ENCODE measurements at regions not wholly inside any gene's neighbourhood (a gene's known extent, or its start where the extent isn't known, plus 50 kb on each side); places are given as distances from the start of the nearest gene placed in this dataset.

GRCh38 chr15:31241888-31242522 lies 84.6 kb upstream of the KLF13 start:
- BruUV-seq (replicated peaks): no TSS peak

GRCh38 chr15:31243895-31244294 lies 82.7 kb upstream of the KLF13 start:
- Histone ChIP-seq H3K9me3 (ENCODE audit: control insufficient read depth, insufficient read depth, low read depth, low read length) (no peaks in the 10 kb centered on the region), H3K27me3 (ENCODE audit: control insufficient read depth, insufficient read depth, low read length) (no peaks in the 10 kb centered on the region), H3K36me3 (ENCODE audit: control insufficient read depth, insufficient read depth, low read length) (no peaks in the 10 kb centered on the region), H3K4me1 (ENCODE audit: control insufficient read depth, insufficient read depth, low read length) (no peaks in the 10 kb centered on the region), H3K27ac (ENCODE audit: low read length) (no peak overlapping the region), H3K4me3 (ENCODE audit: low read depth in 2 of 2, low read length in 2 of 2) (no peak overlapping the region)
- intact Hi-C loops (cut with micrococcal nuclease; ENCODE audit: unreplicated experiment): no loop called here
- ChIA-PET CTCF (no interaction called here), POLR2A (no interaction called here)
- in situ Hi-C loops (cut with HindIII; ENCODE audit: low pct_unique_long_range_greater_than_20kb, low sequenced_read_pairs): no loop called here
- no peak for ATAC-seq
- no peak for DNase-seq (ENCODE audit: low read depth, low spot score)
- no TSS peak for BruUV-seq (replicated peaks)
- TF ChIP-seq POLR2AphosphoS5 (IDR thresholded peaks at IDR 0.05; ENCODE audit: low read depth, low read length) (no peak), SIN3A (IDR thresholded peaks at IDR 0.05; ENCODE audit: borderline replicate concordance, insufficient read depth, low read depth, low read length) (no peak), TCF7L2 (IDR thresholded peaks at IDR 0.05; ENCODE audit: low read depth, low read length) (no peak), REST (IDR thresholded peaks at IDR 0.05; ENCODE audit: insufficient read depth in 1 of 2, low read depth in 2 of 2, low read length in 1 of 2) (no peak), CTCF (IDR thresholded peaks at IDR 0.05) (no peak)

More at GRCh38 chr15:31241888-31242522, 84.6 kb upstream of the KLF13 start:
- no peak overlapping the region for H3K4me3 ChIP-seq (ENCODE audit: low read depth in 2 of 2, low read length in 2 of 2)
- in situ Hi-C loops (cut with HindIII; ENCODE audit: low pct_unique_long_range_greater_than_20kb, low sequenced_read_pairs) (no loop called here), intact Hi-C loops (cut with micrococcal nuclease; ENCODE audit: unreplicated experiment) (no loop called here)
- ATAC-seq: no peak
- no peaks in the 10 kb centered on the region for H3K4me1 ChIP-seq (ENCODE audit: control insufficient read depth, insufficient read depth, low read length)
- no peak overlapping the region for H3K27ac ChIP-seq (ENCODE audit: low read length)
- H3K27me3 ChIP-seq (ENCODE audit: control insufficient read depth, insufficient read depth, low read length): no peaks in the 10 kb centered on the region
- H3K9me3 ChIP-seq (ENCODE audit: control insufficient read depth, insufficient read depth, low read depth, low read length): no peaks in the 10 kb centered on the region
- DNase-seq (ENCODE audit: low read depth, low spot score): no peak
- TF ChIP-seq POLR2AphosphoS5 (IDR thresholded peaks at IDR 0.05; ENCODE audit: low read depth, low read length) (no peak), CTCF (IDR thresholded peaks at IDR 0.05) (no peak), TCF7L2 (IDR thresholded peaks at IDR 0.05; ENCODE audit: low read depth, low read length) (no peak), REST (IDR thresholded peaks at IDR 0.05; ENCODE audit: insufficient read depth in 1 of 2, low read depth in 2 of 2, low read length in 1 of 2) (no peak), SIN3A (IDR thresholded peaks at IDR 0.05; ENCODE audit: borderline replicate concordance, insufficient read depth, low read depth, low read length) (no peak)
- ChIA-PET CTCF (no interaction called here), POLR2A (no interaction called here)
- no peaks in the 10 kb centered on the region for H3K36me3 ChIP-seq (ENCODE audit: control insufficient read depth, insufficient read depth, low read length)

Data from Panc1 (cell line).